Inflammatory macrophage treated with lipopolysaccharide for 1 hour (primary cell): ENCODE measurements at regions not wholly inside any gene's neighbourhood (a gene's known extent, or its start where the extent isn't known, plus 50 kb on each side); places are given as distances from the start of the nearest gene placed in this dataset.
"Not testable (repeated sequence)": the region's sequence is repeated elsewhere in the genome, so short reads cannot be mapped to it uniquely, and the experiment has no call there.

ENCODE experiments used
- DNase-seq, 2 donors: peaks; one replicate each; pipeline ENCODE4 v3.0.0-alpha.2; 2020 to 2022

DNA sequence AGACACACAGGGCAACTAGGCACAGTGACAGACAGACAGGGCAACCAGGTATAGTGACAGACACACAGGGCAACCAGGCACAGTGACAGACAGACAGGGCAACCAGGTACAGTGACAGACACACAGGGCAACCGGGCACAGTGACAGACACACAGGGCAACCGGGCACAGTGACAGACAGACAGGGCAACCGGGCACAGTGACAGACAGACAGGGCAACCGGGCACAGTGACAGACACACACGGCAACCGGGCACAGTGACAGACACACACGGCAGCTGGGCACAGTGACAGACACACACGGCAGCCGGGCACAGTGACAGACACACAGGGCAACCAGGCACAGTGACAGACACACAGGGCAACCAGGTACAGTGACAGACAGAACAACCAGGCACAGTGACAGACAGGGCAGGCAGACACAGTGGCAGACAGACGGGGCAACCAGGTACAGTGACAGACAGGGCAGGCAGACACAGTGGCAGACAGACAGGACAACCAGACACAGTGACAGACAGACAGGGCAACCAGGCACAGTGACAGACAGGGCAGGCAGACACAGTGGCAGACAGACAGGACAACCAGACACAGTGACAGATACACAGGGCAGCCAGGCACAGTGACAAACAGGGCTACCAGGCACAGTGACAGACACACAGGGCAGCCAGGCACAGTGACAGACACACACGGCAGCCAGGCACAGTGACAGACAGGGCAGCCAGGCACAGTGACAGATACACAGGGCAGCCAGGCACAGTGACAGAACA lies 64.7 kb upstream of the RAB6C start:
- no peak for DNase-seq

DNA sequence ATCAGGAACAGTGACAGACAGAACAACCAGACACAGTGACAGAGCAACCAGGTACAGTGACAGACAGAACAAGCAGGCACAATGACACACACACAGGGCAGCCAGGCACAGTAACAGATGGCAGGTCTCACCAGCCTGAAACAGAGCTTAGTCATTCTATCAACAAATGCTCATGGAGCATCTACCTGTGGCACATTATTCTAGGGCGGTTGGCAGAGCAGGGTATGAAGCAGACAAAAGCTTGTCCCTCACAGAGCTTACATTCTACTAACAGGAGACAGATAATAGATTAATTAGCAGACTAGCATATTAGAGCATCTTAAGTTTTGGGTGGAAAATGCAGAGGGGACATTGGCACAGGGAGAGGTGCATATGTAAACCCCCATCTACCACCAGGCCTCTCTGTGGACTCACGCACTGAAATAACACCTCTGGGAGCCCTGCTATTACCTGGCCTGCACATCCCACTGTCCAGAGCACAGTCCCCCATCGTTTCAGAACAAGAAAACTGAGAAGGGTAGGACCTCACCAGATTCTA lies 64.1 kb upstream of the RAB6C start:
- DNase-seq = no peak

DNA sequence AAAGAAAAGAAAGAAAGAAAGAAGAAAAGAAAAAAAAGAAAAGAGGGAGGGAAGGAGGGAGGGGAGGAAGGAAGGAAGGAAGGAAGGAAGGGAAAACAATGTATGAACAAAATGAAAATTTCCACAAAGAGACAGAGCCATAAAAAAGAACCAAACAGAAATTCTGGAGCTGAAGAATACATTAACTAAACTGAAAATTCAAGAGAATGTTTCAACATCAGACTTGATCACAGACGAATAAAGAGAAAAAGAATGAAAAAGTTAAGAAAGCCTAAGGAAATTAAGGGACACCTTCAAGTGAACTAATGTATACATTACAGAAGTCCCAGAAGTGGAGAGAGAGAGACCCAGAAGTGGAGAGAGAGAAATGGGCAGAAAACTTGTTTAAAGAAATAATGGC lies 60.9 kb upstream of the RAB6C start:
- DNase-seq = no peak

- no peak for DNase-seq
Observed at GRCh38 chr2:129922571-129923264, 56.7 kb upstream of the RAB6C start.

GRCh38 chr2:129923265-129924091 lies 56.0 kb upstream of the RAB6C start:
- DNase-seq = peak; percentile 10 to 57

- not testable (repeated sequence) for DNase-seq
Observed at GRCh38 chr2:129924115-129924514, 55.4 kb upstream of the RAB6C start.

GRCh38 chr2:129925381-129925780 lies 54.1 kb upstream of the RAB6C start:
- DNase-seq = no peak

DNA sequence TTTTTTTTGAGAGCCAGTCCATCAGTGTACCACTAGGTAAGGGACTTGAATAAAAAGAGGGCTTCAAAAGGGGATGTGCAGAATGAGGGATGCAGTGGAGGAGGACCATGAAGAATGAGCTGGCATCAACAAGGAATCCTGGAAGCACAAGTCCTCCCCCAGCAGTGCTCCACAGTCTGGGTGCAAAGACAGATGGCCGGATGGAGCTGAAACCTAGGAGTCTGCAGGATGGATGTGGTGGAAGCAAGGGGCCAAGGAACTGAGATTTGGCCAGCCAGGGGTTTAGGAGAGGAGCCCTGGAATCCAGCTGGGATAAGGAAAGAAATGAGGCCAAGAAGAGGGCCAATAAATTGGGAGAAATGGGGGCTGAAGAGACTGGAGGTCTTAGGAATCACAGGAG lies 51.8 kb upstream of the RAB6C start:
- DNase-seq = no peak

GRCh38 chr2:129929321-129930290 lies 49.9 kb upstream of the RAB6C start:
- no peak for DNase-seq
